H9 (cell line): ENCODE measurements at regions not wholly inside any gene's neighbourhood (a gene's known extent, or its start where the extent isn't known, plus 50 kb on each side); places are given as distances from the start of the nearest gene placed in this dataset.

ENCODE experiments used
- DNase-seq: peaks from one replicate; pipeline ENCODE4 v3.0.0-alpha.2; 2017
- H2AFZ ChIP-seq: one replicate; pipeline ENCODE4 v1.6.1; 2013; ENCODE audit warnings: mild to moderate bottlenecking, low read length, control low read depth, moderate library complexity
- H2AK5ac ChIP-seq: 2 replicates; pipeline ENCODE4 v1.6.1; 2013; ENCODE audit warnings: low read length, control low read depth, mixed read lengths; ENCODE audit not compliant: insufficient read length
- H2BK120ac ChIP-seq: one replicate; pipeline ENCODE4 v1.6.1; 2013; ENCODE audit warnings: low read depth, mild to moderate bottlenecking, low read length, control low read depth, inconsistent platforms; ENCODE audit not compliant: poor library complexity, severe bottlenecking
- H2BK12ac ChIP-seq: 2 replicates; pipeline ENCODE4 v1.6.1; 2013; ENCODE audit warnings: low read length, control low read depth, mixed read lengths, low read depth; ENCODE audit not compliant: insufficient read length
- H2BK15ac ChIP-seq: 2 replicates; pipeline ENCODE4 v1.6.1; 2013; ENCODE audit warnings: low read depth, low read length, control low read depth
- H2BK20ac ChIP-seq: one replicate; pipeline ENCODE4 v1.6.1; 2013; ENCODE audit warnings: low read depth, mild to moderate bottlenecking, low read length, control low read depth, inconsistent platforms; ENCODE audit not compliant: poor library complexity, severe bottlenecking
- H2BK5ac ChIP-seq: 2 replicates; pipeline ENCODE4 v1.6.1; 2013; ENCODE audit warnings: low read length, control low read depth, mixed read lengths; ENCODE audit not compliant: insufficient read length
- H3K14ac ChIP-seq: 2 replicates; pipeline ENCODE4 v1.6.1; 2013; ENCODE audit warnings: low read length, control low read depth; ENCODE audit not compliant: insufficient read depth
- H3K18ac ChIP-seq: 2 replicates; pipeline ENCODE4 v1.6.1; 2013; ENCODE audit warnings: low read depth, mild to moderate bottlenecking, mixed read lengths, low read length, control low read depth; ENCODE audit not compliant: insufficient read length
- H3K23ac ChIP-seq: 2 replicates; pipeline ENCODE4 v1.6.1; 2013; ENCODE audit warnings: low read length, control low read depth, mixed read lengths, low read depth; ENCODE audit not compliant: insufficient read length
- H3K23me2 ChIP-seq: 2 replicates; pipeline ENCODE4 v1.6.1; 2013; ENCODE audit warnings: low read depth, mild to moderate bottlenecking, mixed read lengths, low read length, control low read depth; ENCODE audit not compliant: insufficient read length, poor library complexity, severe bottlenecking
- H3K27ac ChIP-seq: 2 replicates; pipeline ENCODE4 v1.5.1; 2013; ENCODE audit warnings: low read length, control low read depth, mixed read lengths, low read depth; ENCODE audit not compliant: insufficient read length
- H3K27me3 ChIP-seq: 2 replicates; pipeline ENCODE4 v1.6.1; 2013; ENCODE audit warnings: low read length, control low read depth, inconsistent platforms; ENCODE audit not compliant: insufficient read depth
- H3K4ac ChIP-seq: 2 replicates; pipeline ENCODE4 v1.6.1; 2013; ENCODE audit warnings: low read depth, mild to moderate bottlenecking, control low read depth, inconsistent platforms, low read length, moderate library complexity
- H3K4me1 ChIP-seq: 2 replicates; pipeline ENCODE4 v1.6.1; 2013; ENCODE audit warnings: low read length, control low read depth, inconsistent platforms; ENCODE audit not compliant: insufficient read depth
- H3K4me2 ChIP-seq: 2 replicates; pipeline ENCODE4 v1.6.1; 2013; ENCODE audit warnings: low read length, control low read depth, mixed read lengths; ENCODE audit not compliant: insufficient read length, insufficient read depth
- H3K56ac ChIP-seq: 2 replicates; pipeline ENCODE4 v1.6.1; 2013; ENCODE audit warnings: low read depth, mild to moderate bottlenecking, mixed read lengths, low read length, control low read depth; ENCODE audit not compliant: insufficient read length
- H3K79me1 ChIP-seq: 2 replicates; pipeline ENCODE4 v1.6.1; 2013; ENCODE audit warnings: low read depth, mild to moderate bottlenecking, moderate library complexity, low read length, control low read depth, inconsistent platforms; ENCODE audit not compliant: insufficient read depth, poor library complexity, severe bottlenecking
- H3K79me2 ChIP-seq: 2 replicates; pipeline ENCODE4 v1.6.1; 2013; ENCODE audit warnings: low read length, control low read depth, inconsistent platforms; ENCODE audit not compliant: insufficient read depth
- H3K9ac ChIP-seq: 2 replicates; pipeline ENCODE4 v1.6.1; 2013; ENCODE audit warnings: low read length, control low read depth, mixed read lengths; ENCODE audit not compliant: insufficient read length; ENCODE audit errors: extremely low read depth
- H3K9me3 ChIP-seq: one replicate; pipeline ENCODE4 v1.6.1; 2013; ENCODE audit warnings: low read depth, low read length, inconsistent platforms; ENCODE audit not compliant: control insufficient read depth
- H3T11ph ChIP-seq: one replicate; pipeline ENCODE4 v1.6.1; 2013; ENCODE audit warnings: mild to moderate bottlenecking, low read length, control low read depth, inconsistent platforms
- H4K20me1 ChIP-seq: one replicate; pipeline ENCODE4 v1.6.1; 2013; ENCODE audit not compliant: control insufficient read depth, insufficient read length, insufficient read depth
- H4K5ac ChIP-seq: 2 replicates; pipeline ENCODE4 v1.6.1; 2013; ENCODE audit warnings: low read depth, mild to moderate bottlenecking, mixed read lengths, low read length, control low read depth; ENCODE audit not compliant: insufficient read length
- H4K8ac ChIP-seq: replicated peaks from 2 replicates; pipeline ENCODE4 v1.6.1; 2013; ENCODE audit warnings: low read length, control low read depth, mixed read lengths, low read depth; ENCODE audit not compliant: insufficient read length
- H4K91ac ChIP-seq: 2 replicates; pipeline ENCODE4 v1.6.1; 2013; ENCODE audit warnings: low read depth, mild to moderate bottlenecking, moderate library complexity, mixed read lengths, low read length, control low read depth; ENCODE audit not compliant: insufficient read length
- H3K27ac Mint-ChIP-seq, 3 experiments: 2 replicates in 2 of 3; 3 replicates in 1 of 3; pipeline ENCODE4 v1.8.0; 2020 to 2021; ENCODE audit warnings: mixed read lengths in 3 of 3, mild to moderate bottlenecking in 1 of 3, moderate library complexity in 1 of 3
- H3K27me3 Mint-ChIP-seq: 2 replicates; pipeline ENCODE4 v1.8.0; 2021; ENCODE audit warnings: low read depth, mild to moderate bottlenecking, moderate library complexity, mixed read lengths
- H3K36me3 Mint-ChIP-seq, 3 experiments: 2 replicates in 2 of 3; 3 replicates in 1 of 3; pipeline ENCODE4 v1.8.0; 2020 to 2021; ENCODE audit warnings: low read depth in 3 of 3, mixed read lengths in 3 of 3; ENCODE audit not compliant: insufficient read depth in 1 of 3
- H3K4me1 Mint-ChIP-seq, 2 experiments: 2 replicates each; pipeline ENCODE4 v1.8.0; 2020; ENCODE audit warnings: mixed read lengths in 2 of 2
- H3K4me3 Mint-ChIP-seq, 2 experiments: 2 replicates in 1 of 2; 3 replicates in 1 of 2; pipeline ENCODE4 v1.8.0; 2020 to 2021; ENCODE audit warnings: mild to moderate bottlenecking in 2 of 2, mixed read lengths in 2 of 2, moderate library complexity in 1 of 2
- H3K9me3 Mint-ChIP-seq, 2 experiments: 2 replicates in 1 of 2; 3 replicates in 1 of 2; pipeline ENCODE4 v1.8.0; 2020; ENCODE audit warnings: mild to moderate bottlenecking in 2 of 2, mixed read lengths in 2 of 2, moderate library complexity in 1 of 2
- CTCF ChIP-seq: fragments of 200-600 bp; sonication (generic); conservative IDR thresholded peaks from 3 replicates; pipeline ENCODE4 v1.8.0; 2021; ENCODE audit warnings: antibody characterized with exemption, mild to moderate bottlenecking
- WGBS: extraction: QIAGEN DNeasy Blood & Tissue Kit; methylation state at CpG from one replicate; pipeline ENCODE4 v1.1.7; 2013; ENCODE audit warnings: missing lambda C conversion rate, low lambda C conversion rate, mixed read lengths; ENCODE audit not compliant: insufficient read length; ENCODE audit errors: extremely low coverage; 5-methylcytosine and 5-hydroxymethylcytosine counted together

GRCh38 chr1:98045211-98045766 is 124.5 kb upstream of the DPYD start:
- Histone ChIP-seq H3T11ph (no peak overlapping the region), H3K18ac (no peak overlapping the region), H3K9ac (no peak overlapping the region), H2BK5ac (no peak overlapping the region), H2BK12ac (no peak overlapping the region), H3K79me2 (no peaks in the 10 kb centered on the region), H3K27ac (no peak overlapping the region), H3K23me2 (peaks cover 32% of the 10 kb centered on the region), H3K14ac (no peak overlapping the region), H3K9me3 (no peaks in the 10 kb centered on the region), H3K79me1 (no peaks in the 10 kb centered on the region), H3K27me3 (peaks cover 46% of the 10 kb centered on the region), H3K56ac (no peak overlapping the region), H2AFZ (no peak overlapping the region), H4K91ac (no peak overlapping the region), H4K5ac (no peak overlapping the region), H4K8ac (no peak overlapping the region), H4K20me1 (no peaks in the 10 kb centered on the region), H3K4me2 (peak overlapping the region; percentile 86), H3K4ac (no peak overlapping the region), H3K23ac (no peak overlapping the region), H2BK20ac (no peak overlapping the region), H2BK120ac (no peak overlapping the region), H3K4me1 (no peaks in the 10 kb centered on the region; the same call in 1 of the 2 replicates), H2AK5ac (no peak overlapping the region), H2BK15ac (no peak overlapping the region)
- Mint-ChIP-seq H3K4me3 (peak overlapping the region; percentile 68 to 87), H3K4me1 (peaks cover 31 to 34% of the 10 kb centered on the region in 2 experiments), H3K27me3 (peaks cover 79% of the 10 kb centered on the region), H3K9me3 (no peaks in the 10 kb centered on the region; a peak in 1 of 5 replicates), H3K36me3 (no peaks in the 10 kb centered on the region; a peak in 1 of 7 replicates), H3K27ac (no peak overlapping the region; a peak in 1 of 7 replicates)
- no peak for TF ChIP-seq CTCF
- WGBS = no CpG with 5 or more reads among the region's 48 CpGs
- peak; percentile 47 for DNase-seq
